ES-I3 (cell line): ENCODE measurements at regions not wholly inside any gene's neighbourhood (a gene's known extent, or its start where the extent isn't known, plus 50 kb on each side); places are given as distances from the start of the nearest gene placed in this dataset.

Experiments
- H3K36me3 ChIP-seq: 2 replicates; pipeline ENCODE4 v1.6.1; 2013; ENCODE audit warnings: mild to moderate bottlenecking, low read length, control low read depth, moderate library complexity; ENCODE audit not compliant: insufficient read depth
- H3K4me1 ChIP-seq: 2 replicates; pipeline ENCODE4 v1.6.1; 2013; ENCODE audit warnings: mild to moderate bottlenecking, control low read depth, low read length; ENCODE audit not compliant: insufficient read depth
- H3K9ac ChIP-seq: 2 replicates; pipeline ENCODE4 v1.6.1; 2013; ENCODE audit warnings: low read depth, mild to moderate bottlenecking, low read length, moderate library complexity
- H3K9me3 ChIP-seq: 2 replicates; pipeline ENCODE4 v1.6.1; 2013; ENCODE audit warnings: mild to moderate bottlenecking, low read length, moderate library complexity; ENCODE audit not compliant: control insufficient read depth, insufficient read depth

DNA sequence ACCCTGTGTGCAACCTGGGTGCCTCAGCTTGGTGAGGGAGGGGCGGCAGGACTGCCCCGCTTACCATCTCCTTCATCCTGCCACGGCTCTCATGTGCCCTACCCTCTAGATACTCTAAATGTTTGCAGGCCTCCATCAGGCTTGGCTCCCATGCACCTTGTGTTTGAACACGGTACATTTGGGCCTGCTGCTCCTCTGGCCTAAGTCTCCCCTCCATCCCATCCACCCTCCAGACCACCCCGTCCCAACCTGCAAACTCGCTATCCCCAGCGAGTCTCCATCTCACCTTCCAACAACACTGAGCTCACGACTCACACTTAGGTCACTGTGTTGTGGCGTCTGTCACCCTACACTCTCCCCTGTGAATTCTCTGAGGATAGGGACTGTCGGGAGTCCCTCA, 274.2 kb downstream of the TEX29 start:
- H3K9ac ChIP-seq = no peak overlapping the region
- no peaks in the 10 kb centered on the region for H3K9me3 ChIP-seq
- H3K36me3 ChIP-seq = no peaks in the 10 kb centered on the region
- H3K4me1 ChIP-seq = peaks cover 16% of the 10 kb centered on the region

DNA sequence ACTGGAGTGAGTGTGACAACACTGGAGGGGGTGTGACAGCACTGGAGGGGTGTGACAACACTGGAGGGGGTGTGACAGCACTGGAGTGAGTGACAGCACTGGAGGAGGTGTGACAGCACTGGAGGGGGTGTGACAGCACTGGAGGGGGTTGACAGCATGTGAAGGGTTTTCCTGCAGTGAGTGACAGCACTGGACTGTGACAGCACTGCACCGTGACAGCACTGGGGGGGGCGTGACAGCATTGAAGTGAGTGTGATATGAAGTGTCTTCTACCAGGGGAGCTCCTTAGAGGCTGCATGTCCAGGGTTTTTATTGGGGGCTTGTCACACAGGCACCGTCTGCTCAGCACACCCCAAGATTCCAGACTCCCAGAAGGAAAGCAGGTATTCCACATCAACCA, 274.8 kb downstream of the TEX29 start:
- Histone ChIP-seq H3K36me3 (no peaks in the 10 kb centered on the region), H3K4me1 (peaks cover 16% of the 10 kb centered on the region), H3K9me3 (no peaks in the 10 kb centered on the region), H3K9ac (no peak overlapping the region)

DNA sequence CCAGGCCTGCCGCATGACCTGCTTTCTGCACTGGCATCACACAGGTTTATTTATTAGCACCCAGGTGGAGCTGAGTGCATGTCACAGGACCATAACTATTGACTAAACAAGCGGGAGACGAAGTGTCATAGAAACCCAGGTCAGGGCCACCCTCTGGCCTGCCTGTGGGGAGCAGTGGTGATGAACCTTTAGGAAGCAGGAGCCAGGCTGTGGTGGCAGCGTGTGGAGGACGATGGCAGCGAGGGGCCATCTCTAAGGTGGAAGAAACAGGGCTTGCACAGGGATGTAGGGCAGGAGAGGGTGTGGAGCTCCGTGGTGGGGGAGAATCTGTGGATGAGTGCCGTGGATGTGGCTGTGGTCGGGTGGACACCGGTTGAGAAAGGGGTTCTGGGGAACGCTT, 275.3 kb downstream of the TEX29 start:
- H3K9me3 ChIP-seq = no peaks in the 10 kb centered on the region
- no peaks in the 10 kb centered on the region for H3K36me3 ChIP-seq
- H3K9ac ChIP-seq = no peak overlapping the region
- H3K4me1 ChIP-seq = peaks cover 16% of the 10 kb centered on the region

DNA sequence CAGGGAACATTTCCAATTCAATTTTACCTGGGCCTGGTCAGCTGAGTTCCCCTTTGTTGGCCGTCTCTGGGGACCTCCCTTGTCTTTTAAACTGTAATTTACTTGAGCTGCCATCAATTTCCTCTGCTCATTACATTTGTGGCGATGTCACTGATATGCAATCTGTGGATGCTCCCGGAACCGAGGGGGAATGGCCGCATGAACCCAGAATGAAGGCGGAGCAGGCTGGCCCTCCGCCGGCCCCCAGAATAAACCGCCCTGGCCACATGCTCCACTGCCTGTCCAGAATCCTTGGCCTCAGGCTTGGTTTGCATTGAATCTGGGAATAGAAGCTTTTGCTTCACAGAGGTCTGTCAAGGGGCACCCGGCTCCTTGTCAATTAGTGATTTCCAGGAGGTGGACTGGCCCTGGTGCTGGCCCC, 276.8 kb downstream of the TEX29 start:
- no peak overlapping the region for H3K9ac ChIP-seq
- no peaks in the 10 kb centered on the region for H3K9me3 ChIP-seq
- peaks cover 16% of the 10 kb centered on the region for H3K4me1 ChIP-seq
- no peaks in the 10 kb centered on the region for H3K36me3 ChIP-seq

DNA sequence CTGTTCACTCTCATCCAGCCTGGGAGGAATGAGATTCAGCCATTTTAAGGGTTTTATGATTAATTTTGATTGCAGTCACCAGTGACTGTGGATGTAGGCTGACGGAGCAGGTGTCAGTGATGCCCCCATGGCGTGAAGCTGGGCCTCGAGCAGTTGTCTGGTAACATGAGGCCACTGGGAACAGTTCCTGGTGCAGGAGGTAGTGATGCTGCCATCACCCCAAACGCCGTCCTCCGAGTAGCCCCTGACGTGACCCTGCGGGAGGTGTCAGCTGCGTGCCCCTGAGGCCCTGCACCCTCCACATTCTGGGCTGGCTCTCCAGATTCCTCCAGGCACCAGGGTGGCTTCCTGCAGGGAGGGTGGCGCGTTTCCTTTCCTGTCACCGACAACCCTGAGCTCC, 277.2 kb downstream of the TEX29 start:
- H3K4me1 ChIP-seq = peaks cover 16% of the 10 kb centered on the region
- H3K9me3 ChIP-seq = no peaks in the 10 kb centered on the region
- no peak overlapping the region for H3K9ac ChIP-seq
- no peaks in the 10 kb centered on the region for H3K36me3 ChIP-seq

DNA sequence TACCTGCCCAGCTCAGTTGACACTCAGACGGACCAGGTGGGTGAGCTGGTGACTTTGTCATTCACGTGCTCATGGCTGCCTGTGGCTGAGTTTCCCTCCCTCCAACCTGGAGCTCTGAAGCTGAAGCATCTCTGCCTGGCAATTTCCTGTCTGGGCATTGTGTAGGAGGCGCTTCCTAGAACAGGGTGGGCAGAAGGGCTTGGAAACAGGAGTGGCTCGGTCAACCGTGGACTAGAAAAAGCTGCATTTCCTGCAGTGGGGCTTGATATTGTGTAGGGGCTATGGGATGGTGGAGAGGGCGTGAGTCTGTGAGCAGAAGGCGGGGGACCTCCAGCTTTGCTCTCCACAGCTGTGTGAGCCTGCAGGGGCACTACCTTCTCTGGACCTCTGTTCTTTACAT, 278.3 kb downstream of the TEX29 start:
- Histone ChIP-seq H3K9me3 (no peaks in the 10 kb centered on the region), H3K4me1 (peaks cover 16% of the 10 kb centered on the region), H3K9ac (no peak overlapping the region), H3K36me3 (no peaks in the 10 kb centered on the region)

DNA sequence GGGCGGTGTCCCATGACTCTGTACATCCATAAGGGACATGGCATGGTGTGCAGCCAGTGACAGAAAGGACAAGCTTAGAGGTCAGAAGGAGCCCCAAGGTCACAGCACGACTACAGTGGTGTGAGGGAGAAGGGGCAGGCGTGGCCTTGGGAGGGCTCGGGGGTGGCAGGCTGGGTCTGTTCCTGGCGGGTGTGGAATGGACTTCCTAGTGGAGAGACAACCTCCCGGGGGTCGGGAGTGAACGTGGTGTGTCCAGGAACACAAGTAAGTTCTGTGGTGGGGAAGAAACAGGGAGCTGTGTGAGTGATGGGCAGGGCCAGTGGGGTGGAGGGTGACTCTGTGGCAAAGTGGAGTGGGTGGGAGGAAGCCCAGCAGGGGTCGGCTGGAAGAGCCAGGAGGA, 279.3 kb downstream of the TEX29 start:
- H3K9ac ChIP-seq = no peak overlapping the region
- no peaks in the 10 kb centered on the region for H3K9me3 ChIP-seq
- H3K4me1 ChIP-seq = peaks cover 16% of the 10 kb centered on the region
- no peaks in the 10 kb centered on the region for H3K36me3 ChIP-seq

DNA sequence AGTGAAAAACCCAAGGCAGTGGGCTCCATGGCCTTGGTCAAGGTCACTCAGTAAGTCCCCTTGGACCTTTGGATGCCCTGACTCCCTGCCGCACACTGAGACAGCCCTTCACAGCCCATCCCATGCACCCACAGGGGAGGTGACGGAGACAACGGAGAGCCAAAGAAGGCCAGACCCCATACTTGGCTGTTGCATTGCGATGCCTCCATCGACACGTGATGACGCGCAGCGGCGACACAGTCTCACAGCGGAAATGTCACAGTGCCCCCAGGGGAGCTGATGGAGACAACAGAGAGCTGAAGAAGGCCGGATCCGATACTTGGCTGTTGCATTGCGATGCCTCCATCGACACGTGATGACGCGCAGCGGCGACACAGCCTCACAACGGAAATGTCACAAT, 282.4 kb downstream of the TEX29 start:
- Histone ChIP-seq H3K9me3 (no peaks in the 10 kb centered on the region), H3K9ac (no peak overlapping the region), H3K4me1 (peaks cover 2% of the 10 kb centered on the region; the same call in 1 of the 2 replicates), H3K36me3 (no peaks in the 10 kb centered on the region)

DNA sequence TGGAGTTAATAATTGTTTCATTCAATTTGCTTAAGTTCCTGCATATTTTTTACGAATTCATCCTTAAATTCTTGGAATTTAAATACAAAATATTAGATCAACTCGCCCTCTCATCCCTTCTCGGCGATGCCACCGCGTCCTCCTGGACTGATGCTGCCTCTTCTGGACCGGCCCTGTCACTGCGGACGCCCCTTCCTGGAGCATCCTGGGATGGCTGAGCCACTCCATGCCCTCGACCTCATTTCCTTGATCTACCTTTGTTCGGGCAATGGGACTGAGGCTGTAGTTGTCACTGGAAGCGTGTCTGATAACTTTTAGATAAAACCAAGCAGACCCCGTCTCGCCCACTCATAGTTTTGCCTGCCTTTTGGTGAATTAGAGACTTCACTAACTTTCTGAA, 283.7 kb downstream of the TEX29 start:
- Histone ChIP-seq H3K9me3 (no peaks in the 10 kb centered on the region), H3K9ac (no peak overlapping the region), H3K36me3 (no peaks in the 10 kb centered on the region), H3K4me1 (no peaks in the 10 kb centered on the region)

DNA sequence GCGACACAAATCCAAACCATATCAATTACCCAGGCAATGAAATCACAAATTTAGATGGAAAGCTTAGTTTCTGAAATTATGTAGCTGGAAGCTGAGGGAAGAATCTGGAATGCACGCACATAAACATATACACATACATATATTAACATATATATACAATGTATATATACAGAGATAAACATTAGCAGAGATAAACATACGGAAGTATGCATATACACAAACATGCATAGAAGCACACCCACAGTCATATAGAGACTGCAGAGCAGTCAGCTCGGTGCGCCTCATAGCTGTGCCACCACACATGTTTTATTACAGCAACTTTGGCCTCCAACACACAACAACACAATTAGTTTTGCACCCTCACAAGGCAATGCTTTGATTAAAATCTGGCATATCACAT, 288.1 kb downstream of the TEX29 start:
- Histone ChIP-seq H3K4me1 (no peaks in the 10 kb centered on the region), H3K9ac (no peak overlapping the region)

DNA sequence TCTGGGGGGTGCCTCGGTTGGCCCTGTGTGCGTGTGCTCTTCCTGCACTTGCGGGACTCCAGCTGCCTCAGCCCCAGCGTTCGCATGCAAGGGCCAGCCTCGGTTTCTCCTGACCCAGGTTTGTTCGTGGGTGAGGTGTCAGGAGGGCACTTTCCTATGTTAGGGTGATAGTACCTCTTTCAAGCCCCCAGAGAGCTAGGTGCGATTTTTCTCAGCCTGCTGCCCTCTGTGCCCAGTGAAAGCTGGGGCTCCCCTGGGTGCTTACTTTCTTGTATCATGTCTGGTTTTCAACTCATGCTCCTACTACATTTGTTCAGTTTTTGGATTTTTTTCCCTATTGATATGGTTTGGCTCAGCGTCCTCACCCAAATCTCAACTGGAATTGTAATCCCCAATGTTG, 289.2 kb downstream of the TEX29 start:
- no peak overlapping the region for H3K9ac ChIP-seq
- no peaks in the 10 kb centered on the region for H3K4me1 ChIP-seq
- no peaks in the 10 kb centered on the region for H3K36me3 ChIP-seq
- H3K9me3 ChIP-seq = no peaks in the 10 kb centered on the region

More for the DNA sequence above, 288.1 kb downstream of the TEX29 start:
- Histone ChIP-seq H3K9me3 (no peaks in the 10 kb centered on the region), H3K36me3 (no peaks in the 10 kb centered on the region)

DNA sequence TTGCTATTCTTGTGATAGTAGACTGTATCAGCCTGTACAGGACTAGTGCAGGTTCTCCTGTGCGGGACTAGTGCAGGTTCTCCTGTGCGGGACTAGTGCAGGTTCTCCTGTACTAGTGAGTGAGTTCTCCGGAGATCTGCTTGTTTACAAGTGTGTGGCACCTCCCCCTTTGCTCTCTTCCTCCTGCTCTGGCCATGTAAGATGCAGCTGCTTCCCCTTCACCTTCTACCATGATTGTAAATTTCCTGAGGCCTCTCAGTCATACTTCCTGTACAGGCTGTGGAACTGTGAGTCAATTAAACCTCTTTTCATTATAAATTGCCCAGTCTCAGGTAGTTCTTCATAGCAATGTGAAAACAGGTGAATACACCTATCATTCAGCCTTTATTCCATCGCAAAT, 289.6 kb downstream of the TEX29 start:
- Histone ChIP-seq H3K36me3 (no peaks in the 10 kb centered on the region), H3K9ac (no peak overlapping the region), H3K4me1 (no peaks in the 10 kb centered on the region), H3K9me3 (no peaks in the 10 kb centered on the region)

DNA sequence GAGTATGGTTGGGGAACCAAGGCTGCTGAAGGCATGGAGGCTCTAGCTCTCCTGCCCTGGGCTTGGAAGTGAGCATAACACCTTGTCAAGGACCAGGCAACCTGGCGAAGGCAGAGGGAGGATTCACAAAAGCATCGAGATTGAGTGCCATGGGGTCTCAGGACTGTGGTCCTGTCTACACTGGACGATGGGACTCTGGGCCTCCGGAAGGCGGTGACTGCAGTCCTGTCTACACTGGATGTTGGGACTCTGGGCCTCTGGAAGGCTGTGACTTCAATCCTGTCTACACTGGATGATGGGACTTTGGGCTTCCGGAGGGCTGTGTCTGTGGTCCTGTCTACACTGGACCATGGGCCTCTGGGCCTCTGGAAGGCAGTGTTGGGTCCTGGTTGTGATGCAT, 290.4 kb downstream of the TEX29 start:
- Histone ChIP-seq H3K36me3 (no peaks in the 10 kb centered on the region), H3K4me1 (no peaks in the 10 kb centered on the region), H3K9ac (no peak overlapping the region), H3K9me3 (no peaks in the 10 kb centered on the region)

DNA sequence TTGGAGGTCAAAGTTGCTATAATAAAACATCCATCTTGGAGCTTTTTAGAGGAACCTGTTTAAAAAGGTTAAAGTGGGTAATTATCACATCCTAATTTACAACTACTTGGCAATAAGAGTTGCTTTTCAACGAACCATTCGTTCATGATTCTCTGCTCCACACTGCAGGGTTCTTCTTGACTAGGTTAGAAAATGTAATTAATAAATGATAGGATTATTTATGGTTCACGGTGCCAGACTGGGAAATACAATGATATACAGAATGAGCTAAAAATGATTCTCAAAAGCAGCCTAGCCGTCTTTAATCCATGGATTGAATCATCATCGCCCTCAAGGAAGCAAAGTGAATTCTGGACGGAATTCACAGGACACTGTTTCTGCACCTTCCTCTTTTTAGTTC, 291.2 kb downstream of the TEX29 start:
- Histone ChIP-seq H3K36me3 (no peaks in the 10 kb centered on the region), H3K4me1 (no peaks in the 10 kb centered on the region), H3K9me3 (no peaks in the 10 kb centered on the region), H3K9ac (no peak overlapping the region)

DNA sequence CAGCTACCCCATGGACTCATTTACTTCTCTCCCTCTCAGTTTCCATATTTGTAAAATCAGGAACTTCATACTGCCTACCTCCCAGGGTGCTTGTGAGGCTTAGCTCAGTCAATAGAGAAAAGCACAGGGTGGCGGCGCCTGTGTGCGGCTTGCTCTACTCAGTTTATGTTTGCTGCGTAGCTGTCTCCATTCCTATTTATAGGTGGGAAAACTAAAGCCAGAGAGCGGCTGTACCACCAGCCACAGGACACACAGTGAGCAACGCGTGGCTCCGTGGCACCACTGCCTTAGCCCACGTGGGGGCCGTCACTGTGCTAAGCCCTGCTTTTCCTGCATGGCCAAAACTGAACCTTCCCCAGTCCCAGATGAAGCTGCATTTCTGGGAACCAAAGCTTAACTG, 292.4 kb downstream of the TEX29 start:
- no peak overlapping the region for H3K9ac ChIP-seq
- H3K36me3 ChIP-seq = no peaks in the 10 kb centered on the region
- no peaks in the 10 kb centered on the region for H3K9me3 ChIP-seq
- no peaks in the 10 kb centered on the region for H3K4me1 ChIP-seq

DNA sequence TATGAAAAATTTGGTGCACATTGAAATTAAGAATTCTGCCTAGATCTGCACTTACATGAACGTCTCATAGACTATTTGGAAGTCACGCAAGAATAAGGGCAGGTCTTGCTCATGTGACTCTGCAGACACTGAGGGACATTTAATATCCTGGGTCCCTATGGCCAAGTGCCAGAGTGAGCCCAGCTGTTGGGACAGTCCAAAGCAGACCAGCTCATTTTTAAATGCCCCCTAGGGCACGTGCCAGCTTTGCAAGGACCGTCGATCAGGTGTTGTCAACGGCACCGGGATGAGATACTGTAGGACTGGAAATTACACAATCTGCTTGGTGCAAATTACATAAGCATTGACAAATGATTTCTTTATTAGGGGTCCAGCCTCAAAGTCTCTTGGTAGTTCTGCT, 293.6 kb downstream of the TEX29 start:
- Histone ChIP-seq H3K9ac (no peak overlapping the region), H3K4me1 (no peaks in the 10 kb centered on the region), H3K9me3 (no peaks in the 10 kb centered on the region), H3K36me3 (no peaks in the 10 kb centered on the region)
